RWPE1 (cell line): ENCODE measurements at regions not wholly inside any gene's neighbourhood (a gene's known extent, or its start where the extent isn't known, plus 50 kb on each side); places are given as distances from the start of the nearest gene placed in this dataset.
A peak's percentile ranks its signal among the peaks of the same experiment; 100 is the strongest.

Experiments used
- CTCF ChIA-PET: fragments of 350-600 bp; sonication (Branson Sonifier 250); formaldehyde crosslinking; extraction: SDS; loops from one replicate; lab custom pipeline; 2021; lab: Yijun Ruan, JAX
- POLR2A ChIA-PET: fragments of 400-600 bp; formaldehyde crosslinking; extraction: SDS; loops from one replicate; lab custom pipeline; 2020; ENCODE audit warnings: antibody characterized with exemption; ENCODE audit not compliant: low non-redundant PET; lab: Yijun Ruan, JAX
- DNase-seq: peaks from one replicate; pipeline ENCODE4 v3.0.0; 2012; ENCODE audit warnings: low spot score
- H3K27ac ChIP-seq: fragments of 450-650 bp; 2 replicates; pipeline ENCODE4 v1.5.1; 2017
- TF ChIP-seq, protein P1 (sequence below): fragments of 450-650 bp; conservative IDR thresholded peaks from 2 replicates; pipeline ENCODE4 v1.5.1; 2017; ENCODE audit warnings: low read depth, mild to moderate bottlenecking

GRCh38 chr7:426510-426909 is 93.1 kb downstream of the PDGFA start:
- DNase-seq: no peak
- CTCF ChIA-PET: no interaction called here
- TF ChIP-seq, protein P1, sequence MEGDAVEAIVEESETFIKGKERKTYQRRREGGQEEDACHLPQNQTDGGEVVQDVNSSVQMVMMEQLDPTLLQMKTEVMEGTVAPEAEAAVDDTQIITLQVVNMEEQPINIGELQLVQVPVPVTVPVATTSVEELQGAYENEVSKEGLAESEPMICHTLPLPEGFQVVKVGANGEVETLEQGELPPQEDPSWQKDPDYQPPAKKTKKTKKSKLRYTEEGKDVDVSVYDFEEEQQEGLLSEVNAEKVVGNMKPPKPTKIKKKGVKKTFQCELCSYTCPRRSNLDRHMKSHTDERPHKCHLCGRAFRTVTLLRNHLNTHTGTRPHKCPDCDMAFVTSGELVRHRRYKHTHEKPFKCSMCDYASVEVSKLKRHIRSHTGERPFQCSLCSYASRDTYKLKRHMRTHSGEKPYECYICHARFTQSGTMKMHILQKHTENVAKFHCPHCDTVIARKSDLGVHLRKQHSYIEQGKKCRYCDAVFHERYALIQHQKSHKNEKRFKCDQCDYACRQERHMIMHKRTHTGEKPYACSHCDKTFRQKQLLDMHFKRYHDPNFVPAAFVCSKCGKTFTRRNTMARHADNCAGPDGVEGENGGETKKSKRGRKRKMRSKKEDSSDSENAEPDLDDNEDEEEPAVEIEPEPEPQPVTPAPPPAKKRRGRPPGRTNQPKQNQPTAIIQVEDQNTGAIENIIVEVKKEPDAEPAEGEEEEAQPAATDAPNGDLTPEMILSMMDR: no peak
- H3K27ac ChIP-seq: peak overlapping the region; percentile 26; the same call in 1 of the 2 replicates
- POLR2A ChIA-PET: no interaction called here

GRCh38 chr7:427506-428103 is 92.0 kb downstream of the PDGFA start:
- ChIA-PET CTCF (no interaction called here), POLR2A (no interaction called here)
- TF ChIP-seq, protein P1: no peak
- no peak overlapping the region for H3K27ac ChIP-seq
- DNase-seq: no peak

DNA sequence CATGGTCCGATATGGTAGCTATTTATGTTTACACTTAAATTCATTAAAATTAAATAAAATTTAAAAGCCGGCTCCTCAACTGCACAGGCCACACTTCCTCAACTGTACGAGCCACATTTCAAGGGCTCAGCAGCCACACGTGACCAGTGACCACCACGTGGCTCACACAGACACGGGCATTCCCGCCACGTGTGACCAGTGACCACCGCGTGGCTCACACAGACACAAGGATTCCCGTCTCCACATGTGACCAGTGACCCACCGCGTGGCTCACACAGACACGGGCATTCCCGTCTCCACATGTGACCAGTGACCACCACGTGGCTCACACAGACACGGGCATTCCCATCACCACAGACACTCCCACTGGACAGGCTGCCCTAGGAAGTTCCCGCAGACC is 91.3 kb downstream of the PDGFA start:
- ChIA-PET CTCF (no interaction called here), POLR2A (no interaction called here)
- TF ChIP-seq, protein P1: no peak
- DNase-seq: no peak
- H3K27ac ChIP-seq: no peak overlapping the region

GRCh38 chr7:428927-429827 is 90.5 kb downstream of the PDGFA start:
- ChIA-PET POLR2A (no interaction called here), CTCF (no interaction called here)
- TF ChIP-seq, protein P1: no peak

DNA sequence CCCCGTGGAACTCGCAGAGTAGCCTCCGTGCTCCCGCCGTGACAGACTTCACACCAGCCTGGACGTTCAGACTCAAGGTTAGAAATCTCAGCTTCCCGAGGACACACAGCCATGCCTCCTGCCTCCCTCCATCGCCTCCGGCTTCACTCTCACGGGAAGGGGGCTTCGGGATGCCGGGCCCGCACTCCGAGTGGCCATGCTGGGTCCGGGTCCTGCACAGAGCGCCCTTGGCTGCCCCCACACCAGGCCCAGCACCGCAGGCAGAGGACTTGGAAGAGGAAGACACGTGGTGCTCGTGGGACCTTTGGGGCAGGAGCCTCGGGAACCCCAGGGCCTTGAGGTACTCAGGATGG is 89.8 kb downstream of the PDGFA start:
- TF ChIP-seq, protein P1: no peak
- CTCF ChIA-PET: no interaction called here
- POLR2A ChIA-PET: no interaction called here
- no peak overlapping the region for H3K27ac ChIP-seq
- no peak for DNase-seq

More at GRCh38 chr7:428927-429827, 90.5 kb downstream of the PDGFA start:
- DNase-seq: no peak
- H3K27ac ChIP-seq: no peak overlapping the region

GRCh38 chr7:431041-431440 is 88.6 kb downstream of the PDGFA start:
- no peak for DNase-seq
- TF ChIP-seq, protein P1: no peak
- ChIA-PET CTCF (interaction anchor here (0.8 kb wide), 1 partner anchor 39 kb away, joined by 4 read pairs; no protein-coding TSS in a partner anchor), POLR2A (no interaction called here)
- H3K27ac ChIP-seq: no peak overlapping the region
